ENCODE measurements at regions not wholly inside any gene's neighbourhood (a gene's known extent, or its start where the extent isn't known, plus 50 kb on each side); places are given as distances from the start of the nearest gene placed in this dataset.

DNA sequence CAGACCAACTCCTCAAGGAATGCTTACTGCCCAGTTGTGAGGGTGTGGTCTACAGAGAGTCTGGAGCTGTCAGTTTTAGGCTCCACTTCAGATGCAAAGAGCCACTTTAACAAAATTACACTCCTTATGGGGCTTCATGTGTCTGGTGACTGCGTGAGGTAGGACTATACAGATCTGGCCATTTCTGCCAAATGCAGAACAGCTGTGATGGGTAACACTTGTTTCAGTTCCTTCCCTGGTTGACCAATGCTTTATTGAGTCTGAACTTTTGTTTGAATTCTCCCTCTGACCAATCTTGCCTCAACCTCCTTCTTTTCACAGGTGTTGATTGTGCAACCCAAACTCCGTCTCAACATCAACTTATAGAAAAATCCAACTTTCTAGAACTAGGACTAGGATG is 181.2 kb downstream of the OMA1 start:
- TF ChIP-seq CTCF (IDR thresholded peaks at IDR 0.05): no peak
- peaks cover 6% of the 10 kb centered on the region for H3K9me3 Mint-ChIP-seq

DNA sequence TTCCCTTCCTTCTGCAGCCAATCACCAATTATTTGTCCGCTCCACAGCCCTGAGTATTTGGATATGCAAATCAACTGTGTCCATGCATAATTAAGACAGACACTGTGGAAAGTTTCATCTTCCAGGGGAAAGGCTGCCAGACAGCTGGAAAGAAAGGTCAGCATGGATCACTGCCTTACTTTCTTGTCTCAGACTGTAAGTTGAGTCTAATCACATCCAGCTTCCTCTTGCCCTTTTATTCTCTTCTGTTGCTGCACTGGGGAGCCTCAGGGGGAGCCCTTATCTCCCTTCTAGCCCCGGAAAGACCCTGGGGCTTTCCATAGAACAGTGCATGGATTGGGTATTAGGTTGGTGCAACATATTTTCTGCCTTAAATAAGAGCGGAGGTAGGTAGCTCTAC is 182.9 kb downstream of the OMA1 start:
- Mint-ChIP-seq H3K36me3 (ENCODE audit: low read depth) (no peaks in the 10 kb centered on the region), H3K4me3 (no peak overlapping the region), H3K4me1 (peaks cover 33% of the 10 kb centered on the region), H3K27ac (peak overlapping the region; percentile 68), H3K27me3 (ENCODE audit: low read depth, poor library complexity) (no peaks in the 10 kb centered on the region), H3K9me3 (no peaks in the 10 kb centered on the region)
- TF ChIP-seq CTCF (IDR thresholded peaks at IDR 0.05): no peak
- DNase-seq: peak; percentile 4

More for the DNA sequence above, 181.2 kb downstream of the OMA1 start:
- Mint-ChIP-seq H3K36me3 (ENCODE audit: low read depth) (peaks cover 5% of the 10 kb centered on the region), H3K27me3 (ENCODE audit: low read depth, poor library complexity) (peaks cover 3% of the 10 kb centered on the region), H3K4me1 (peaks cover 29% of the 10 kb centered on the region), H3K27ac (no peak overlapping the region), H3K4me3 (no peak overlapping the region)
- DNase-seq: no peak

DNA sequence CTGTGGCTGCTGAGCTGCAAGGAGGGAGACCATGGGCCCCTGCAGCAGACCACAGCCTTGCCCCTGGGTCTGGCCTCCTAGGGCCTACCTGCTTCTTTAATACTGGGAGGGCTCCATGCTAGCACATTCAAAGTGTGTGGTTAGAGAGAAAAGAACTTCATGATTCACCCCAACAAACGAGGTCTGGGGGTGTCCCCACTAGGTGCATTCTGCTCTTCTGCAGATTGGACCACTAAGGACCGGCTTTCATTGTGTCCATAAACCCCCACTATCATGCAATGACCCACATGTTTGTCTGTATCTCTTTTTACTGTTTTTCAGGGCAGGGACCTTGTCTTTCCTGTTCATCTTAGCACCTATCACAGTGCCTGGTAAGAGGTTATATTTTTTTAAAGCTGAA is 185.4 kb downstream of the OMA1 start:
- H3K36me3 Mint-ChIP-seq (ENCODE audit: low read depth): no peaks in the 10 kb centered on the region
- H3K4me1 Mint-ChIP-seq: peaks cover 42% of the 10 kb centered on the region
- no peaks in the 10 kb centered on the region for H3K9me3 Mint-ChIP-seq
- no peaks in the 10 kb centered on the region for H3K27me3 Mint-ChIP-seq (ENCODE audit: low read depth, poor library complexity)
- no peak for DNase-seq
- no peak overlapping the region for H3K27ac Mint-ChIP-seq
- no peak for TF ChIP-seq CTCF (IDR thresholded peaks at IDR 0.05)
- H3K4me3 Mint-ChIP-seq: no peak overlapping the region

DNA sequence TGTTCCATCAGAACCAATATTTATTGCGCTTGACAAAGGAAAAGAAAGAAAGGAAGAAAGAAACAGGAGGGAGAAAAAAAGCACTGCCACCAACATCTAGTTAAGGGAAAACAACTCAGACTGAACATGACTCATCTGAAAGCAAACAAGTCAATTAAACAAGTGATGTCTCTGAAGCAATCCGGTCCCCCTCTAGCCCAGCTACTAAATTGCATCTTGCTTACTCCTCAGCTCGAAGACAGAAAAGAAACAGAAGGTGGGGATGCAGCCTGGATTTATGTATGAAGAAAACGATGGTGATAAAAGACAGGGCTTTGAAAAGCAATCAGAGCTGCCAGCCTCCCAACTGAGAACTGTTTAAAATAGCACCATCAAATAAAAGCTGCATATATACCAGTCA is 188.2 kb downstream of the OMA1 start:
- H3K4me1 Mint-ChIP-seq: peaks cover 31% of the 10 kb centered on the region
- H3K4me3 Mint-ChIP-seq: no peak overlapping the region
- no peak overlapping the region for H3K27ac Mint-ChIP-seq
- H3K27me3 Mint-ChIP-seq (ENCODE audit: low read depth, poor library complexity): no peaks in the 10 kb centered on the region
- no peaks in the 10 kb centered on the region for H3K36me3 Mint-ChIP-seq (ENCODE audit: low read depth)
- H3K9me3 Mint-ChIP-seq: no peaks in the 10 kb centered on the region
- DNase-seq: no peak
- no peak for TF ChIP-seq CTCF (IDR thresholded peaks at IDR 0.05)

DNA sequence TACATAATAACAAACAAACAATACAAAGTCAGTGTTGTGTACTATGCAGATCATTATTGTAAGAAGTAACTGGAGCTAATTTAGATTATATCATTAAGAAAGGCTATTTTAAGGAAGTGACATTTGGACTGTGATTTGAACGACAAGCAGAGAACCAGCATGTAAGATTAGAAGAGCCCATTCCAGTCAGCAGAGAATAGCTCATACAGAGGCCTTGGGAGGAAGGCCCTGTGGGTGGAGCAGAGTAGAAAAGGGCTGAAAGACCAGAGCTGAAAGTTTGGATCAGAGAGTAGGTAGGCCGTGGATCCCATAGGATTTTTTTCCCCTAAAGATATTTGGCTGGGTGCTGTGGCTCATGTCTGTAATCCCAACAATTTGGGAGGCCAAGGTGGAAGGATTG is 190.1 kb downstream of the OMA1 start:
- Mint-ChIP-seq H3K9me3 (no peaks in the 10 kb centered on the region), H3K4me3 (no peak overlapping the region), H3K36me3 (ENCODE audit: low read depth) (no peaks in the 10 kb centered on the region), H3K27ac (no peak overlapping the region), H3K27me3 (ENCODE audit: low read depth, poor library complexity) (no peaks in the 10 kb centered on the region), H3K4me1 (peaks cover 17% of the 10 kb centered on the region)
- DNase-seq: no peak
- no peak for TF ChIP-seq CTCF (IDR thresholded peaks at IDR 0.05)

DNA sequence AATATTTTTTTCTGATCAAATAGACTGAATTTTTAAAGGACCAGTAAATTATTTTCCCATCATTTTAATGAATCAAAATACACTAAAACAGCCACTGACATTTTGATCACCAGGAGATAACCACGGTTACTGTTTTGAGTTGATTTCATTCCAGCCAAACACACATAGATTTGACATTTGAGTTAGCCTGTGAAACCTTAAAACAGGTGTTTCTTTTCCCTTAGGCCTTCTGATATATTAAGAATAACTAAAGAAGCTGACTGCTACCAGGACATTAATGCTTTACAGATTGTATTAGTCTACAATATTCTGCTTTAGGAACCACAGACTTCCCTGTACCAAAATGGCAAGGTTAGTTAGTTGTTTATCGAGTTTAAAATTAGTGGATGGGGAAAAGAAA is 193.4 kb downstream of the OMA1 start:
- no peak overlapping the region for H3K4me3 Mint-ChIP-seq

More for the DNA sequence above, 193.4 kb downstream of the OMA1 start:
- Mint-ChIP-seq H3K27me3 (ENCODE audit: low read depth, poor library complexity) (no peaks in the 10 kb centered on the region), H3K27ac (no peak overlapping the region), H3K36me3 (ENCODE audit: low read depth) (peaks cover 9% of the 10 kb centered on the region), H3K9me3 (peaks cover 15% of the 10 kb centered on the region), H3K4me1 (peaks cover 5% of the 10 kb centered on the region)
- no peak for TF ChIP-seq CTCF (IDR thresholded peaks at IDR 0.05)
- DNase-seq: no peak

Data from nephron progenitor cell (in vitro differentiated cells).